ENCODE measurements at regions not wholly inside any gene's neighbourhood (a gene's known extent, or its start where the extent isn't known, plus 50 kb on each side); places are given as distances from the start of the nearest gene placed in this dataset.
"Not testable (repeated sequence)": the region's sequence is repeated elsewhere in the genome, so short reads cannot be mapped to it uniquely, and the experiment has no call there.

DNA sequence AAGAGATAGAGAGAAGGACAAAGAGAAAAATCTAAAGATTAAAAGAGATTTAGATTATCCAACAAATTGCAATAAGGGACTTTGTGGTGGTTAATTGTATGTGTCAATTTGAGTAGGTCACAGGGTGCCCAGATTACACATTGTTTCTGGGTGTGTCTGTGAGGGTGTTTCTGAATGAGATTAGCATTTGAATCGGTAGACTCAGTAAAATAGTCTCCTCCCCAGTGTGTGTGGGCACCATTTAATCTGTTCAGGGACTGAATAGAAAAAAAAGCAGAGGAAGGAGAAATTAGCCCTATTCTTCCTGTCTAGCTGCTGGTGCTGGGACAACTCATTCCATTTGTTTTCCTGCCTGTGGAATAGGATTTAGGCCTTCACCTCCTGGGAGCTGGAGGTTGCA lies 339.8 kb upstream of the EPHA4 start:
- DNase-seq, result no peak

DNA sequence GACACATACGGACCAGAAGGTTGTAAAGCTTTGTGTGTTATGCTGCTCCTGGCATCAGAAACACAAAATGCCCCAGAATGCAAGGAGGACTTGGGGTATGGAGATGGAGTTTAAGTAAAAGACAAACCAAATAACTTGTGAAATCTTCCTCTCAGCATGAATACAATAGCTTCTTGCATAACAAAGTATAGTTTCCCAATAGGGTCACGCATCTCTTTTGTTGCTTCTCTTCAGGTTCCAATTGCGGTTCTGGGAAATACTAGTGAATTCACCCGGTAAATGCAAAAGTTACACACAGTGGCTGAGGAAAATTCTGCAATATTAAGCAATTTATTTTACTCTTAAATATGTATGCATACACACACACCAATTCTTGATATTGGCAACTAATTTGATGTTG lies 339.2 kb upstream of the EPHA4 start:
- DNase-seq, result no peak

DNA sequence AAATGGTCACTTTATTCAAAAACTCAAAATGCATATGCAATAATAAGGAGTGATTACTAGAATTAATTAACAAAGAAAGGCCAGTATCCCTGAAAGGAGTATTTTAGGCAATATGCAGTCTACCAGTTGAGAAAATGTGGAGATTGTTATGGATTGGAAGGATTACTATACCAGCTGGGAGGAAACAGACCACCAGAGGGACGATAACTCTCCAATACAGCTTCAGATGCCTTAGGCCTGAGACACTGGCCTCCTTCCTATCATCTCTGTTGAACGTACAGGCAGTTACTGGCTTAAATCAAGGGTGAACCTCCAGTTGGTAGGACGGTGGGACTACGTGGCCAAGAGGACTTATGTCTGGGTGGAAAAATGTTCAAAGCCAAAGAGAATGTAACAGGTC lies 336.4 kb upstream of the EPHA4 start:
- DNase-seq, result no peak

DNA sequence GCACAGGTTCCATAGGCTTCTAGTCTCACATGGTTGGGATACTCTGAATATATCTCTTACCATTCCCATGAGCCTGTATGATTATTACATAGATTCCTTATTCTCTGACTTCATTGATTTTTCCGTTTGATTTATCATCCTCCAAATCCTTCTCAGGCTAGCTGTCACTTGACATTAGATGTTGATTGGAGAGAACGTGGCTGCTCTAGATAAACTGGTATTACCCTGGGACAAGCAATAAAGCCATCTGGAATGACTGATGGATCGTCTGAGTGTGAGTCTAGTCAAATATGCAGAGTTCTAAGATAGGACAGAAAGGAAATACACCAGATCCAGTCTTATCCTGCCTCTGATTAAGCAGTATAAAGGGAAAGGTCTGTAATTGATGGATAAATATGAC lies 325.6 kb upstream of the EPHA4 start:
- no peak for DNase-seq

DNA sequence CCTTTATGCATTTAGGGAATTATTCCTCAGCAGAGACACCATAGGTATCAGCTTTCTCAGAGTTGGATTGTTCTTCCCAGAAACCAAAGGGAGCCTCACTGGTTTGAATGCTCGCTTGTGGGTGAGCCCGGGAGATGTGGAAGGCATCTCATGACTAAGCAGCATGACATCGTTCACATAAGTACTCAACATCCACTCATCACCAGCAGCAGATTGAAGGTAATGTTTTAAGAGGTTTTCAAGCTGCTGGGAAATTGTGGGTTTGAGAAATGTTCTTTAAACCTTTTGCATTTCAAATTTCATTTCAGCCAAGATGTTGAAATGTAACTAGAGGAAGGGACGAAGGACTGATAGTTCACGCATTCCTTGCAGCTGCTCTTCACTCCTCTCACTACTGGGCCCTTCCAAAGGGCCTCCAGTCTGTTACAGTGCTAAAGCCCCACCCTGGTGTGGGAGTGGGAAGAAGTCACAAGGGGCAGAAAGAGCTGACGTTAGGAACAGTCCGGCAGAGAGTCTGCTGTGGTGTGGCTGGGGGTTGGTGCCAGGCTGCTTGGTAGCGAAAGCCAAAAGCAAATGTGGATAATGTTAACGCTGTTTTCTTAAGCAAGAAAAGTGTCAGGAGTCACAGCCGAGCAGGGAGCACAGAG lies 324.5 kb upstream of the EPHA4 start:
- DNase-seq, result peak; percentile 80

DNA sequence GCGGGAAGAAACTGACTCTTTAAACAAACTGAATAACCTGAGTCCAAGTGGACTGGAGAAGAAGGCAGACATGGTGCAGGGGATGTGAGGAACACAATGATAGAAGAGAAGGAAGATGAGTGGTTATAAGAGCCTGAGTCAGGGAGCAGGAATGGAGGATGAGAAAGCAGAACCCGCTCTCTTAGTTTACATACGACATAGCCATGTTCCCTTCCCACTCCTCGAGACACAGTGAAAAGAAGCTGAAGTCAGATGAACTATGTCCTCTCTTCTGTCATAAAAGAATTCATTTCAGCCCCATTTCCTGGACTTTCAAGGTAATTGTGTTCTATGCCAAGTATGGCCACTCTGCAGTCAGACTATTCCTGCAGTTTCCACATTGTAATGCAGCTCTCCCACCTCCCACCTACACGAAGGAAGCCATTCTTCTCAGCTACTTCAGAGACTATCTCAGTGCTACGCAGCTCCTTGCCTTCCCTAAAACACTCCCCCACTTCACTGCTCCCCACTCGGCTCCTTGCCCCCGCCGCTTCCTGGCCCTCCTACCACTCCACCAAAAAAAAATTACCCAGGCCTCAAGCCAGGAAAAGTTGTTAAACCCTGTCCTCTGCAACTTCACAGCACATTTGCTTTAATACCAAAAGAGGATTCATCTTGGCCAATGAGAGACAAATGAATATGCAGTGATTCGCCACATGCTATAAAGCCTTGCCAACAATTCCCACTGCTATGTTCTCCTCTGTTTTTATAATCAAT lies 323.4 kb upstream of the EPHA4 start:
- DNase-seq, result no peak

DNA sequence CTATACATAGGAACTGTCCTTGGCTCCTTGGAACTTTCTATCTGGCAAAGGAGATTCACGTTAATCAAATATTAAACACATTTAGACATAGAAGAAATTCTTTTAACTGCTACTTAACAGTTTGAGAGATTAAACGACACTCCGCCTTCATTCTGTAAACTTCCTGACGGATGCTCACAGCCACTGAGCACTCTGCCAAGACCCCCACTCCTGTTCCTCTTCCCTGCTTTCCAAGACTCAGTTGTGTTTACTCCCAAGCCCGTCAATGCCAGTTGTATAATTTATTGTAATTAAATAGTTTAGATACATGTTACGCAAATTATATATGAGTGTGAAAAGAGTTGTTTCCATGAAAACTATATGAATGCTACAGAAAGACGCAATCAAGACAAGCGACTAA lies 321.4 kb upstream of the EPHA4 start:
- DNase-seq, result no peak

DNA sequence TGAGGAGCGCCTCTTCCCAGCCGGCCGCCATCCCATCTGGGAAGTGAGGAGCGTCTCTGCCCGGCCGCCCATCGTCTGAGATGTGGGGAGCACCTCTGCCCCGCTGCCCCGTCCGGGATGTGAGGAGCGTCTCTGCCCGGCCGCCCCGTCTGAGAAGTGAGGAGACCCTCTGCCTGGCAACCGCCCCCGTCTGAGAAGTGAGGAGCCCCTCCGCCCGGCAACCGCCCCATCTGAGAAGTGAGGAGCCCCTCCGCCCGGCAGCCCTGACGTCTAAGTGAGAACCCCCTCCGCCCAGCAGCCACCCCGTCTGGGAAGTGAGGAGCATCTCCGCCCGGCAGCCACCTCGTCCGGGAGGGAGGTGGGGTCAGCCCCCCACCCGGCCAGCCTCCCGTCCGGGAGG lies 319.9 kb upstream of the EPHA4 start:
- DNase-seq, result not testable (repeated sequence)

DNA sequence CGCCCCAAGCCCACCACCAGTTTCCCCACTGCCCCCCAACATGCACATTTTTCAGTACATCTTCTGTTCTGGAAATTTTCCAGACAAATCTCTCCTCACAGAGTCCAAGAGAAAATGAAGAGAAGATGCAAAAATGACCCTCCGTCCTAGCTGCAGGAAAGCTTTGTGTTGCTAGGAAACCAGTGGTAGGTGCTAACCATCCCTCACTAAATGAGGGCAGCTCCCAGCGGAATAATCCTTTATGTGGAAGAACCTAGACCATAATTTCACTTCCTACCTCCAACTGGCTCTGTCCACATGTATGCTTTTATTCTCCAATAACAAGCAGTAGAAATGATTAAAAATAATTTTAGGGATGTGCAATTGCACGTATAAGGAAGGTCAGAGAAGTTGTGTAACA lies 311.9 kb upstream of the EPHA4 start:
- peak; percentile 44 for DNase-seq

DNA sequence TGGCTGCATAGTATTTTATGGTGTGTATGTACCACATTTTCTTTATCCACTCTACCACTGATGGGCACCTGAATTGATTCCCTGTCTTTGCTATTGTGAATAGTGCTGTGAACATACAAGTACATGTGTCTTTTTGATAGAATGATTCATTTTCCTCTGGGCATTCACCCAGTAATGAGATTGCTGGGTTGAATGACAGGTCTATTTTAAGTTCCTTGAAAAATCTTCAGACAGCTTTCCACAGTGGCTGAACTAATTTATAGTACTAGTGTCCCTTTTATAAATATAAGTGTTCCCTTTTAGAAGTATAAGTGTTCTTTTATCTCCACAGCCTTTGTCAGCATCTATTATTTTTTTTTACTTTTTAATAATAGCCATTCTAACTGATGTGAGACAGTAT lies 303.9 kb upstream of the EPHA4 start:
- no peak for DNase-seq

DNA sequence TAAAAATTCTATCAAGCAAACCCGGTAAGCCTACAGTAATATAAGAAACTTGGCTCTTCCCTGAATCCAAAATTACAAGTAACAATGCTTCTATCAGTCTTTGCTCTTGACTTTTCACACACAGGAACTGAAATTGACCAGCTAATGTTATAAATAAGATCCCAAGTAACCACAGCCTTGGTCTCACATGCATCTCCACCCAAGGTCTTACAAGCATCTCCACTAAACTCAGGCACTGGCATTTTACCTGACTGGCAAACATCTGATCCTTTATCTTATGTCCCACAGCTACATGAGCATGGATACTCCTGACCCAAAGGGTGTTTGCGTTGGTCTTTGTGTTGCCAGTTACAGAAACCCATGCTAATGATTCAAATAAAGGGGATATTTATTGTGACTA lies 302.3 kb upstream of the EPHA4 start:
- no peak for DNase-seq

DNA sequence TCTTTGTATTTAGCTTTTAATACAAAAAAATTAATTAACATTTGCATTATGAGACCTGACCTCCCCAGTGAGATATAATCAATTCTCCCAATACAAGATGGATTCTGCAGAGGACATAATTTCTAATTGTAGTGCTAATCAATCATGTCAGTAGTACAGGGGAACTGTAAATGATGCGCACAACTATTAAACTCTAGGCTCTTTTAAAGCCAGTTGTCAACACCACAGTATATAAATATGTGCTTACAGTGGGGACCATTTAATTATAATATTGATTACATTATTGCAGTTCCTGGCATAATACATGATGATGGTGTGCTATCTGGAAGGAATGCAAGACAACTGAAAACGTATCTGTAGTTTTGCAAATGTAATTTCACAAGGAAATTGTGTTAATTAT lies 285.6 kb upstream of the EPHA4 start:
- DNase-seq, result no peak

DNA sequence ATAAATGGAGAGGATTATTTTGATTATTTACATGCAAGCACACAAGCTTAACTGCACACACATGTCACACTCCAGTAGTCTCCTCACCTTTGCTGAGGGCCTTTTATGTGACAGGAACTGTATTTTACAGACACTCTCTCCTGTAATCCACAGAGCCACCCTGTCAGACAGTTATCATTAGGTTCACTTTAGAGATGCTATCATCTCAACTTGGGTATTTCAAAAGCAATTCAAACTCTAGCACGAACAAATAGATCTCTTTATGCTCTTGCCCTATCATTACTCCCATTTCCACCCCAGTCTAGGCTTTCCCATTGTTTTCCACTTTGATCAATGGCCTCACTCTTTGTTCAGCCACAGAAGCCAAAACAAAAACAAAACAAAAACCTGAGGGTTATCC lies 281.2 kb upstream of the EPHA4 start:
- DNase-seq, result peak; percentile 87

DNA sequence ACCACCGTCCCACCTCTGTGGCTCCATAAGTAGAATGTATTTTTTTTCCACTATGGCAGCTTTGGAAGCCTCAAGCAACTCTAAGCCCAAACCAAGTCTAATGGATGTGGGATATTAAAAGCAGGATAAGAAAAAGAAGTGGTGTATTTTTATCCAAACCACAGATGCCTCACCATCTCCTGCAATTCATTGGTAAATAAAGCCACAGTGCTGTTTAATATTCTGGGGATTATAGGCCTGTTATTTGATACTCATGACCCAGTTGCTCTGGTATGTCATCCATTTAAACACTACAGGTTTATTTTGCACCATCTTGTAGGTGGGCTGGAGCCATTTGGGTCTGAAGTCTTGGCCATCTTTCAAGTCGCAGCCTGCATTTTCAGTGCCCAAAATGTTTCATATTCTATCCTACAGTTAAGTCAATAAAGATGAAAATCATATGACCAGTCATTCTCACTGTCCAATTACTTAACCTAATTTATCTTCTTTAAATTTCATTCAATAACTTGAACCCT lies 279.5 kb upstream of the EPHA4 start:
- no peak for DNase-seq

DNA sequence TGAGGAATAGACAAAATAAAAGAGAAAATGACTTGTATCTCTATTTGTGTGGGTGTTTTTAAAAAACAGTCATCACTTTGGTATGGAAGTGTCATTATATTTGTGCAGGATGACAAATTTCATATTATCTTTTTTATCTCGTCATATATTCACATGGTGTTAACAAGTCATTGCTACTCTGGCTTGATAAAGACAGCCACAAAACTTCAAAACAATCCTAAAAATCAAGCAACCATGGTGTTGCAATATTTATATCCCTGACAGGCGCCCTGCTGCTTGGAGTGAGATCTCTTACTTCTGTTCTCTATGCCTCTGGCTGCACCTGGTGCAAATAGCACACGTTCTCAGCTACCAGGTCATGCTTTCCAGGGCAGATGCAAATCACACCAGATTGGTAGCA lies 278.0 kb upstream of the EPHA4 start:
- no peak for DNase-seq

DNA sequence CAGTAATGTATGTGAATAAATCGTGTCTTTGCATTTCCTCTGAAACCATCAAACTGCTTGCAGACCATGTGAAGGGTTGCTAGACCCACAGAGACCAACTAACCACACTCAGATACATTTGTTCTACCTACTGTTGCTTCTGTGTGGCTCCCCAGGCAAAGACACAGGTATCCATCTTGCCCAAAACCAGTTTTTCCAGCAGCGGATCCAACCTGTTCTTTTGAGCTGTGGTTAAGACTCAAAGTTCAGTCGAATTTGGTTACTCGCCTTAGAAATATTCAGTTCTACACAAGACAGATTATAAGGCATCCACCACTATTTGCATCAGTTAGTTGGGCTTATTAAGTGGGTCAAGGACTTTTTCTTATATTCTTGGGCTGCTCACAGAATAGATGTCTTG lies 276.2 kb upstream of the EPHA4 start:
- DNase-seq, result no peak

DNA sequence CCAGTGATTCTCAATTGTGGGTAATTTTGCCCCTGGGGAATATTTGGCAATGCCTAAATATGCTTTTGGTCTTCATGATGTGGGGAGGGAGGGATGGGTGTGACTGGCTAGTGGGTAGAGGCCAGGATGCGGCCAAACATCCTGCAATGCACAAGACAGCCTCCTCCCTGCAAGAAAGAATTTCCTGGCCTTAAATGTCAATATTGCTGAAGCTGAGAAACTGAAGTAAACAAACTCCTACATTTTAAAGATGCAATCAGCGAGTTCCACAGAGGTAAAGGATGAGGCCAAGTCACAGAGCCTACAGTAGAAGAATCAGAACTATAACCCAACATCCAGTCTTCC lies 272.9 kb upstream of the EPHA4 start:
- no peak for DNase-seq

DNA sequence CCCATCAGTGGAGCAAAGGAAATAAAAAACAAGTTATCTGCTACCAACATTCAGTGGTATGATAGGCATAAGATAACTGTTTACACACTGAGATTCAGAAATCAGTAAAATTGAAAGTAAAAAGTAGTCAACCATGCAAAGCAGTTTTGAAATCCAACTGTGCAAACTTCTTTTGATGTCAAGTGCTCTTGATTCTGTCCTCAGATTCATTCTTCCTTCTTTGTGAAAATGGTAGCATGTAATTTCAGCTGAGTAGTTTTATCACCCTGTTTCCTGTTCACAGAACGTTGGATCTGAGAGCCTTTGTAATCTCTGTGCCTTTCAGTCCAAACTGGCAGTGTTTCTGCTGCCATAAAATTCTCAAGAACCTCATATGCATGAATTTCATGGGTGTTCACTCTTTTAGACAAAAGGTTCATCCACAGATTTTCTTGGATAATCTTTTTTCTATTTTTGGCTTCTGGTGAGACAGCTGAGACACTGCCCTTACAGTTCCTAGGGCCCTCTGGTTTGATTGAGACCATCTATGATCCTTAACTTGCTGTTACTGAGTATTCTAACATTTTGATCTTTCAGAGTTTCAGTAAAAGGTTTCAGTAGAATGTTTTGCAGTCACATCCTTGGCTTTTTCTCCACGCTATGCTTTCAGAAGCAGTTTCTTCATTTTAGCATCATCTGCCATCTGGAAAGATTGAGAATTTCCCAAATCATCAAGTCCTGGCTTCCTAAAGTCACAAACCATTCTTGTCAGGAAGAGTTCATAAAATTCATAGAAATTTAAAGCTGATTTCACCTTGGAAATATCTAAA lies 272.3 kb upstream of the EPHA4 start:
- no peak for DNase-seq

DNA sequence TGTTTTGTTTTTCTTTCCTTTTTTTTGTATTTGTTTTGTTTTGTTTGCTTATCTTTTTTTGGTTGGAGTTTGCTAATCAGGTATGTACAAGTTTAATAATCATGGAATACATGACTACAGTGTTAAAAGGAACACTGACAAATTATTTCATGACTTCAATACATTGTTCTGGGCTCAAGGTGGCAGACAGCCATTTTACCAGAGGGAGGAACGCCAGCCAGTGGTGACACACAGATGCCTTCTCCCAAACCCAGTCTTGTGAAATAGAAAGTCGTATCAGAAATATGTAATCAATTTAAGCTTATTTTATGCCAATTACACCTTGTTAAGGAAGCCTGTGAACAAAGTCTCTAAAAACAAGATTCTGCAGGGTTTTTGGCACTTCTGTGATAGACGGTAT lies 264.0 kb upstream of the EPHA4 start:
- DNase-seq, result no peak

DNA sequence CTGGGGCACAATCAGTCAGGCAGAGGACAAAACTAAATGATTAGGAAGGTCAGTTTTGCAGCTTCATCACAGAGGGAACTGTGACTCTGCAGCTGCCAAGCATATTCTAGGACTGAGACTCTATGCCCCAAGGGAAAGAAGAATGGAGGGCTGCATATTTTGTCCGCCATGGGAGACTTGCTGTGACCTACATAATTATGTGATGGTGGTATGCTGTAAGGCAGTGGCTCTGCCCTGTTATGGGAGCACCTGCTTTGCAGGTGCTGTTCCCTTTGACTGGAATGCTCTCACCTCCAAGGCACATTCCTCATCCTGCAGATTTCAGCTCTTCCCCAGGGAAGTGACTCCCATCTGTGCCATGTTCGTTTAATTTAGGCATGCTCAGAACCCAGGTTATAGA lies 261.9 kb upstream of the EPHA4 start:
- DNase-seq, result no peak

DNA sequence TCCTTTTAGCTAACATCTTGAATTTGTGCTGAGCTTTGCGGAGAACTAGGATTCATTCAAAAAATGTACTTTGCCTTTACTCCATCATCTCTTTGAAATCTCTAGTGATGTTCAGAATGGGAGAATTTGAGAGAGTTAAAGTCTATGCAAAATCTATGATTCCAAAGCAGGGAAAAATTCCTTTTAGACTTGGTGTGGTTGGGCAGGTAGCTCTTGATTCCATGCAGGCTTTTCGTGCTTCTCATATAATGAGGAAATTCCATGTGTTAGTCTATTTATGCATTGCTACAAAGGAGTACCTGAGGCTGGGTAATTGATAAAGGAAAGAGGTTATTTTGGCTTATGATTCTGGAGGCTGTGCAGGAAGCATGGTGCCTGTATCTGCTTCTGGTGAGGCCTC lies 258.9 kb upstream of the EPHA4 start:
- no peak for DNase-seq

DNA sequence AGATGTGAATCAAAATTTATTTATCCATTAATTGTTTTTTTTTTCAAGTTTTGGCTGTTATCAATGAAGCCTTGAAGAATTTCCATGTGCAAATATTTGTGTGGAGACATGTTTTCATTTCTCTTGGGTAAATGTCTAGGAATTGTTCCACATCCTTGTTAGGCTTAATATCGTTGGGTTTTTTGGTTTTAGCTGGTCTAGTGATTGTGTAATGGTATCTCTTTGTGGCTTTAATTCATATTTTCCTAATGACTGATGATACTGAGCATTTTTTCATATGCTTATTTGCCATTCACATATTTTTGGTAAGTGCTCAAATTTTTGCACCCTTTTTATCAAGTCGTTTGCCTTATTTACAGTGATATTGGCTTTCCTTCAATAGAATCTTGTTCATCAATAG lies 250.3 kb upstream of the EPHA4 start:
- DNase-seq, result no peak

DNA sequence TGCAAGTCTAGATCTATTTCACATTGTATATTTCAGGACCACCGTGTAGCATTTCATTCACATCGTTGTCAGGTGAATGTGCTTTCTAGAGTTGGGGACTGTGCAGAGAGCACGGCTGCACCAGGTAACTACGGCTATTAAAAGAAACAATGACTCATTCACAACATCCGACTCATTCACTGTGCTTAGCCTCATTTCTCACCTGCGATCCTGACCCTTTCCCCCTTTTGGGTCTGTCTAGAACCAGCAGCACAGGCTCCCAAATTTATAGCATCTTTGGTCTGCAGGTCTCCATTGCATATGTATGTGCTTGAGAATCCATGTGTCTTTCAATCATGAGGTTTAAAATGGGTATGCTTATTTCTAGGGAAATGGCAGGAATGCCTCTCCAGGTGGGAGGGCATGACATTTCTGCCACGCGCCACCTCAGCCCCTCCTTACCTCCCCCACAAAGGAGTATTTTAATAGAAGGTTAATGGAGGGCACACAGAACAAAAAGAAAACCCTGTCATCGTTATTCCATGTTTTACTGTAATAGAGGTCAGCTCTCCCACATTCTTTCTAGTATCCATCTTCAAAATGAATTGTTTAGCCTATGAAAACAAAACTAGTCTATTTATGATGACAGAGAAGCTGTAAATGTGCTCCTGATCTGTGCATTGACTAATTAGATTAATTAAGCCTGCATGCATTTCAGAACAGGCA lies 246.7 kb upstream of the EPHA4 start:
- DNase-seq, result no peak
